Type B pancreatic cell (in vitro differentiated cells): ENCODE measurements at regions not wholly inside any gene's neighbourhood (a gene's known extent, or its start where the extent isn't known, plus 50 kb on each side); places are given as distances from the start of the nearest gene placed in this dataset.

Experiments used
- DNase-seq: peaks from one replicate; pipeline ENCODE4 v3.0.0; 2021; ENCODE audit warnings: mixed read lengths; ENCODE audit not compliant: unreplicated experiment; ENCODE audit errors: extremely low spot score
- H3K27ac Mint-ChIP-seq: 2 replicates; pipeline ENCODE4 v1.8.0; 2021; ENCODE audit warnings: mild to moderate bottlenecking, mixed read lengths
- H3K27me3 Mint-ChIP-seq: 2 replicates; pipeline ENCODE4 v1.8.0; 2021; ENCODE audit warnings: mixed read lengths
- H3K36me3 Mint-ChIP-seq: 2 replicates; pipeline ENCODE4 v1.8.0; 2021; ENCODE audit warnings: mixed read lengths
- H3K4me1 Mint-ChIP-seq: one replicate; pipeline ENCODE4 v1.8.0; 2021; ENCODE audit warnings: mixed read lengths; ENCODE audit not compliant: unreplicated experiment
- H3K4me3 Mint-ChIP-seq: 2 replicates; pipeline ENCODE4 v1.8.0; 2021; ENCODE audit warnings: mild to moderate bottlenecking, mixed read lengths
- H3K9me3 Mint-ChIP-seq: 2 replicates; pipeline ENCODE4 v1.8.0; 2021; ENCODE audit warnings: mixed read lengths
- CTCF ChIP-seq: fragments of 200-600 bp; sonication (generic); conservative IDR thresholded peaks from 2 replicates; pipeline ENCODE4 v1.5.0; 2021; ENCODE audit warnings: antibody characterized with exemption, mild to moderate bottlenecking

GRCh38 chr10:85225311-85225710 is 896.9 kb downstream of the CCSER2 start:
- Mint-ChIP-seq H3K4me1 (peaks cover 14% of the 10 kb centered on the region), H3K9me3 (no peaks in the 10 kb centered on the region), H3K4me3 (no peak overlapping the region), H3K27me3 (peaks cover 27% of the 10 kb centered on the region), H3K36me3 (no peaks in the 10 kb centered on the region), H3K27ac (no peak overlapping the region)
- DNase-seq, result no peak
- TF ChIP-seq CTCF, result no peak

GRCh38 chr10:85226596-85226995 is 898.2 kb downstream of the CCSER2 start:
- Mint-ChIP-seq H3K27ac (no peak overlapping the region), H3K9me3 (no peaks in the 10 kb centered on the region), H3K27me3 (peaks cover 27% of the 10 kb centered on the region), H3K36me3 (no peaks in the 10 kb centered on the region), H3K4me3 (no peak overlapping the region), H3K4me1 (peaks cover 14% of the 10 kb centered on the region)
- no peak for TF ChIP-seq CTCF
- no peak for DNase-seq

- H3K9me3 Mint-ChIP-seq, result no peaks in the 10 kb centered on the region
- H3K27ac Mint-ChIP-seq, result no peak overlapping the region
- peaks cover 21% of the 10 kb centered on the region for H3K27me3 Mint-ChIP-seq
- no peak for TF ChIP-seq CTCF
- H3K4me3 Mint-ChIP-seq, result no peak overlapping the region
- H3K4me1 Mint-ChIP-seq, result peaks cover 14% of the 10 kb centered on the region
- DNase-seq, result no peak
- no peaks in the 10 kb centered on the region for H3K36me3 Mint-ChIP-seq
Observed at GRCh38 chr10:85228726-85229125, 900.3 kb downstream of the CCSER2 start.

- Mint-ChIP-seq H3K36me3 (no peaks in the 10 kb centered on the region), H3K4me1 (peaks cover 13% of the 10 kb centered on the region), H3K4me3 (no peak overlapping the region), H3K27ac (no peak overlapping the region), H3K9me3 (no peaks in the 10 kb centered on the region), H3K27me3 (peaks cover 15% of the 10 kb centered on the region)
- TF ChIP-seq CTCF, result no peak
- no peak for DNase-seq
Observed at GRCh38 chr10:85231534-85232270, 903.3 kb downstream of the CCSER2 start.

- Mint-ChIP-seq H3K36me3 (no peaks in the 10 kb centered on the region), H3K27me3 (peaks cover 19% of the 10 kb centered on the region), H3K4me1 (peaks cover 7% of the 10 kb centered on the region), H3K9me3 (no peaks in the 10 kb centered on the region), H3K4me3 (no peak overlapping the region), H3K27ac (no peak overlapping the region)
- no peak for DNase-seq
- no peak for TF ChIP-seq CTCF
Observed at GRCh38 chr10:85235258-85235657, 906.9 kb downstream of the CCSER2 start.

- Mint-ChIP-seq H3K4me1 (peaks cover 7% of the 10 kb centered on the region), H3K27ac (no peak overlapping the region), H3K27me3 (peaks cover 25% of the 10 kb centered on the region), H3K4me3 (no peak overlapping the region), H3K36me3 (no peaks in the 10 kb centered on the region), H3K9me3 (no peaks in the 10 kb centered on the region)
- no peak for TF ChIP-seq CTCF
- DNase-seq, result no peak
Observed at GRCh38 chr10:85238676-85239075, 910.3 kb downstream of the CCSER2 start.
